ENCODE measurements at regions not wholly inside any gene's neighbourhood (a gene's known extent, or its start where the extent isn't known, plus 50 kb on each side); places are given as distances from the start of the nearest gene placed in this dataset.

GRCh38 chr6:48714250-48714649 lies 603.3 kb upstream of the PTCHD4 start:
- H2AFZ ChIP-seq (ENCODE audit: low read length, unreplicated experiment) = no peak overlapping the region
- no peak overlapping the region for H3K4me3 ChIP-seq (ENCODE audit: low read depth, low read length)
- no peaks in the 10 kb centered on the region for H3K79me2 ChIP-seq (ENCODE audit: control insufficient read depth, insufficient read depth, low read length, unreplicated experiment)
- no peaks in the 10 kb centered on the region for H3K36me3 ChIP-seq (ENCODE audit: insufficient read depth, low read length)
- no peaks in the 10 kb centered on the region for H3K4me1 ChIP-seq (ENCODE audit: control insufficient read depth, insufficient read depth, low read length, unreplicated experiment)
- no peak overlapping the region for H3K27ac ChIP-seq (ENCODE audit: low read depth, low read length)
- no peaks in the 10 kb centered on the region for H3K27me3 ChIP-seq (ENCODE audit: insufficient read depth, low read length)

- Histone ChIP-seq H3K4me1 (ENCODE audit: control insufficient read depth, insufficient read depth, low read length, unreplicated experiment) (no peaks in the 10 kb centered on the region), H3K36me3 (ENCODE audit: insufficient read depth, low read length) (no peaks in the 10 kb centered on the region), H3K79me2 (ENCODE audit: control insufficient read depth, insufficient read depth, low read length, unreplicated experiment) (no peaks in the 10 kb centered on the region), H3K27ac (ENCODE audit: low read depth, low read length) (no peak overlapping the region), H3K4me3 (ENCODE audit: low read depth, low read length) (no peak overlapping the region), H2AFZ (ENCODE audit: low read length, unreplicated experiment) (no peak overlapping the region), H3K27me3 (ENCODE audit: insufficient read depth, low read length) (no peaks in the 10 kb centered on the region)
Measured at GRCh38 chr6:48713612-48714011, 602.6 kb upstream of the PTCHD4 start.

GRCh38 chr6:48706310-48706709 lies 595.3 kb upstream of the PTCHD4 start:
- Histone ChIP-seq H3K27ac (ENCODE audit: low read depth, low read length) (no peak overlapping the region), H3K4me3 (ENCODE audit: low read depth, low read length) (no peak overlapping the region), H3K79me2 (ENCODE audit: control insufficient read depth, insufficient read depth, low read length, unreplicated experiment) (no peaks in the 10 kb centered on the region), H3K27me3 (ENCODE audit: insufficient read depth, low read length) (no peaks in the 10 kb centered on the region), H2AFZ (ENCODE audit: low read length, unreplicated experiment) (no peak overlapping the region), H3K4me1 (ENCODE audit: control insufficient read depth, insufficient read depth, low read length, unreplicated experiment) (peaks cover 4% of the 10 kb centered on the region), H3K36me3 (ENCODE audit: insufficient read depth, low read length) (no peaks in the 10 kb centered on the region)

GRCh38 chr6:48701572-48701971 lies 590.6 kb upstream of the PTCHD4 start:
- H3K79me2 ChIP-seq (ENCODE audit: control insufficient read depth, insufficient read depth, low read length, unreplicated experiment) = no peaks in the 10 kb centered on the region
- no peak overlapping the region for H3K27ac ChIP-seq (ENCODE audit: low read depth, low read length)
- no peaks in the 10 kb centered on the region for H3K27me3 ChIP-seq (ENCODE audit: insufficient read depth, low read length)
- no peak overlapping the region for H2AFZ ChIP-seq (ENCODE audit: low read length, unreplicated experiment)
- H3K4me1 ChIP-seq (ENCODE audit: control insufficient read depth, insufficient read depth, low read length, unreplicated experiment) = no peaks in the 10 kb centered on the region
- no peak overlapping the region for H3K4me3 ChIP-seq (ENCODE audit: low read depth, low read length)
- H3K36me3 ChIP-seq (ENCODE audit: insufficient read depth, low read length) = no peaks in the 10 kb centered on the region

- H3K36me3 ChIP-seq (ENCODE audit: insufficient read depth, low read length) = no peaks in the 10 kb centered on the region
- H3K4me3 ChIP-seq (ENCODE audit: low read depth, low read length) = no peak overlapping the region
- no peaks in the 10 kb centered on the region for H3K27me3 ChIP-seq (ENCODE audit: insufficient read depth, low read length)
- no peaks in the 10 kb centered on the region for H3K79me2 ChIP-seq (ENCODE audit: control insufficient read depth, insufficient read depth, low read length, unreplicated experiment)
- no peak overlapping the region for H2AFZ ChIP-seq (ENCODE audit: low read length, unreplicated experiment)
- no peak overlapping the region for H3K27ac ChIP-seq (ENCODE audit: low read depth, low read length)
- no peaks in the 10 kb centered on the region for H3K4me1 ChIP-seq (ENCODE audit: control insufficient read depth, insufficient read depth, low read length, unreplicated experiment)
Measured at GRCh38 chr6:48695872-48696271, 584.9 kb upstream of the PTCHD4 start.

GRCh38 chr6:48691420-48691819 lies 580.4 kb upstream of the PTCHD4 start:
- H3K36me3 ChIP-seq (ENCODE audit: insufficient read depth, low read length) = no peaks in the 10 kb centered on the region

GRCh38 chr6:48689498-48689897 lies 578.5 kb upstream of the PTCHD4 start:
- no peak overlapping the region for H2AFZ ChIP-seq (ENCODE audit: low read length, unreplicated experiment)
- no peak overlapping the region for H3K4me3 ChIP-seq (ENCODE audit: low read depth, low read length)
- H3K27me3 ChIP-seq (ENCODE audit: insufficient read depth, low read length) = no peaks in the 10 kb centered on the region
- no peaks in the 10 kb centered on the region for H3K4me1 ChIP-seq (ENCODE audit: control insufficient read depth, insufficient read depth, low read length, unreplicated experiment)
- no peaks in the 10 kb centered on the region for H3K36me3 ChIP-seq (ENCODE audit: insufficient read depth, low read length)
- no peak overlapping the region for H3K27ac ChIP-seq (ENCODE audit: low read depth, low read length)
- no peaks in the 10 kb centered on the region for H3K79me2 ChIP-seq (ENCODE audit: control insufficient read depth, insufficient read depth, low read length, unreplicated experiment)

More at GRCh38 chr6:48691420-48691819, 580.4 kb upstream of the PTCHD4 start:
- H3K4me3 ChIP-seq (ENCODE audit: low read depth, low read length) = no peak overlapping the region
- no peak overlapping the region for H3K27ac ChIP-seq (ENCODE audit: low read depth, low read length)
- H3K27me3 ChIP-seq (ENCODE audit: insufficient read depth, low read length) = no peaks in the 10 kb centered on the region
- no peaks in the 10 kb centered on the region for H3K4me1 ChIP-seq (ENCODE audit: control insufficient read depth, insufficient read depth, low read length, unreplicated experiment)
- H2AFZ ChIP-seq (ENCODE audit: low read length, unreplicated experiment) = no peak overlapping the region
- no peaks in the 10 kb centered on the region for H3K79me2 ChIP-seq (ENCODE audit: control insufficient read depth, insufficient read depth, low read length, unreplicated experiment)

GRCh38 chr6:48678390-48678789 lies 567.4 kb upstream of the PTCHD4 start:
- Histone ChIP-seq H3K4me3 (ENCODE audit: low read depth, low read length) (no peak overlapping the region), H2AFZ (ENCODE audit: low read length, unreplicated experiment) (no peak overlapping the region), H3K36me3 (ENCODE audit: insufficient read depth, low read length) (no peaks in the 10 kb centered on the region), H3K4me1 (ENCODE audit: control insufficient read depth, insufficient read depth, low read length, unreplicated experiment) (no peaks in the 10 kb centered on the region), H3K79me2 (ENCODE audit: control insufficient read depth, insufficient read depth, low read length, unreplicated experiment) (no peaks in the 10 kb centered on the region), H3K27ac (ENCODE audit: low read depth, low read length) (no peak overlapping the region), H3K27me3 (ENCODE audit: insufficient read depth, low read length) (no peaks in the 10 kb centered on the region)

- Histone ChIP-seq H3K4me3 (ENCODE audit: low read depth, low read length) (no peak overlapping the region), H3K27me3 (ENCODE audit: insufficient read depth, low read length) (no peaks in the 10 kb centered on the region), H3K27ac (ENCODE audit: low read depth, low read length) (no peak overlapping the region), H3K79me2 (ENCODE audit: control insufficient read depth, insufficient read depth, low read length, unreplicated experiment) (no peaks in the 10 kb centered on the region), H2AFZ (ENCODE audit: low read length, unreplicated experiment) (no peak overlapping the region), H3K4me1 (ENCODE audit: control insufficient read depth, insufficient read depth, low read length, unreplicated experiment) (no peaks in the 10 kb centered on the region), H3K36me3 (ENCODE audit: insufficient read depth, low read length) (no peaks in the 10 kb centered on the region)
Measured at GRCh38 chr6:48671505-48671904, 560.5 kb upstream of the PTCHD4 start.

GRCh38 chr6:48670546-48670945 lies 559.5 kb upstream of the PTCHD4 start:
- Histone ChIP-seq H2AFZ (ENCODE audit: low read length, unreplicated experiment) (no peak overlapping the region), H3K36me3 (ENCODE audit: insufficient read depth, low read length) (no peaks in the 10 kb centered on the region), H3K4me1 (ENCODE audit: control insufficient read depth, insufficient read depth, low read length, unreplicated experiment) (no peaks in the 10 kb centered on the region), H3K27ac (ENCODE audit: low read depth, low read length) (no peak overlapping the region), H3K4me3 (ENCODE audit: low read depth, low read length) (no peak overlapping the region), H3K79me2 (ENCODE audit: control insufficient read depth, insufficient read depth, low read length, unreplicated experiment) (no peaks in the 10 kb centered on the region), H3K27me3 (ENCODE audit: insufficient read depth, low read length) (no peaks in the 10 kb centered on the region)

- Histone ChIP-seq H3K79me2 (ENCODE audit: control insufficient read depth, insufficient read depth, low read length, unreplicated experiment) (no peaks in the 10 kb centered on the region), H3K4me1 (ENCODE audit: control insufficient read depth, insufficient read depth, low read length, unreplicated experiment) (no peaks in the 10 kb centered on the region), H3K27ac (ENCODE audit: low read depth, low read length) (no peak overlapping the region), H2AFZ (ENCODE audit: low read length, unreplicated experiment) (no peak overlapping the region), H3K36me3 (ENCODE audit: insufficient read depth, low read length) (no peaks in the 10 kb centered on the region), H3K4me3 (ENCODE audit: low read depth, low read length) (no peak overlapping the region), H3K27me3 (ENCODE audit: insufficient read depth, low read length) (no peaks in the 10 kb centered on the region)
Measured at GRCh38 chr6:48667797-48668196, 556.8 kb upstream of the PTCHD4 start.

All from ACC112 (cell line).